KMS-11 (cell line): ENCODE measurements at regions not wholly inside any gene's neighbourhood (a gene's known extent, or its start where the extent isn't known, plus 50 kb on each side); places are given as distances from the start of the nearest gene placed in this dataset.

ENCODE experiments used
- H2AFZ ChIP-seq: fragments of 200-600 bp; sonication (generic); 2 replicates; pipeline ENCODE4 v1.6.1; 2016; ENCODE audit warnings: antibody characterized with exemption, mixed run types, low read depth
- H3K27ac ChIP-seq: fragments of 200-600 bp; sonication (generic); 2 replicates; pipeline ENCODE4 v1.6.1; 2016; ENCODE audit warnings: mild to moderate bottlenecking, mixed run types
- H3K27me3 ChIP-seq: fragments of 200-600 bp; sonication (generic); 2 replicates; pipeline ENCODE4 v1.6.1; 2017; ENCODE audit warnings: mild to moderate bottlenecking, low read depth, mixed run types, moderate library complexity; ENCODE audit not compliant: insufficient read depth
- H3K36me3 ChIP-seq: fragments of 200-600 bp; sonication (generic); 2 replicates; pipeline ENCODE4 v1.6.1; 2017; ENCODE audit warnings: mild to moderate bottlenecking, mixed run types; ENCODE audit not compliant: insufficient read depth
- H3K4me1 ChIP-seq: fragments of 200-600 bp; sonication (generic); 2 replicates; pipeline ENCODE4 v1.6.1; 2016; ENCODE audit warnings: mild to moderate bottlenecking, low read depth, mixed run types; ENCODE audit not compliant: poor library complexity, severe bottlenecking
- H3K4me2 ChIP-seq: fragments of 200-600 bp; sonication (generic); 2 replicates; pipeline ENCODE4 v1.7.0; 2016; ENCODE audit warnings: mild to moderate bottlenecking, mixed run types
- H3K4me3 ChIP-seq: fragments of 200-600 bp; sonication (generic); IDR thresholded peaks from 2 replicates; pipeline ENCODE4 v1.6.1; 2017; ENCODE audit warnings: low read depth, low read length, mixed read lengths; ENCODE audit not compliant: insufficient read depth
- H3K79me2 ChIP-seq: fragments of 200-600 bp; sonication (generic); 2 replicates; pipeline ENCODE4 v1.6.1; 2016; ENCODE audit warnings: low read depth, mixed run types; ENCODE audit not compliant: insufficient read depth
- H3K9ac ChIP-seq: fragments of 200-600 bp; sonication (generic); 2 replicates; pipeline ENCODE4 v1.6.1; 2016; ENCODE audit warnings: mild to moderate bottlenecking, mixed run types
- H4K20me1 ChIP-seq: fragments of 200-600 bp; sonication (generic); 2 replicates; pipeline ENCODE4 v1.6.1; 2016; ENCODE audit warnings: mild to moderate bottlenecking, mixed run types; ENCODE audit not compliant: insufficient read depth
- TF ChIP-seq, protein P1 (sequence below): fragments of 200-600 bp; sonication (generic); conservative IDR thresholded peaks from 2 replicates; pipeline ENCODE4 v1.6.1; 2017; ENCODE audit warnings: low read depth, mild to moderate bottlenecking, antibody characterized with exemption, low read length, moderate library complexity, mixed read lengths

DNA sequence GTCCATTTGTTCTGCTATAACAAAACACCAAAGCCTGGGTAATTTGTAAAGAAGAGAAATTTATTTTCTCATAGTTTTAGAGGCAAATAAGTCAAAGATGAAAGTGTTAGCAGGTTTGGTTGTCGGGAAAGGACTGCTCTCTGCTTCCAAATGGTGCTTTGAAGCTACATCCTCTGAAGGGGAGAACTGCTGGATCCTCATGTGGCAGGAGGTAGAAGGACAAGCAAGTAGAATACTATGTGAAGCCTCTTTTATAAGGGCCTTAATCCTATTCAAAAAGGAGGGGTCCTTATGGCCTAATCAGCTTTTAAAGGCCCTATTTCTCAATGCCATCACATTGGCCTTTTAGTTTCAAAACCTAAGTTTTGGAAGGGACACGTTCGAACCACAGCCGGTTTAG, 826.0 kb upstream of the EPHA7 start:
- Histone ChIP-seq H3K36me3 (no peaks in the 10 kb centered on the region), H3K27ac (no peak overlapping the region), H4K20me1 (no peaks in the 10 kb centered on the region), H2AFZ (no peak overlapping the region), H3K9ac (no peak overlapping the region), H3K4me3 (no peak overlapping the region), H3K79me2 (no peaks in the 10 kb centered on the region), H3K27me3 (no peaks in the 10 kb centered on the region), H3K4me1 (no peaks in the 10 kb centered on the region), H3K4me2 (no peak overlapping the region)
- TF ChIP-seq, protein P1, sequence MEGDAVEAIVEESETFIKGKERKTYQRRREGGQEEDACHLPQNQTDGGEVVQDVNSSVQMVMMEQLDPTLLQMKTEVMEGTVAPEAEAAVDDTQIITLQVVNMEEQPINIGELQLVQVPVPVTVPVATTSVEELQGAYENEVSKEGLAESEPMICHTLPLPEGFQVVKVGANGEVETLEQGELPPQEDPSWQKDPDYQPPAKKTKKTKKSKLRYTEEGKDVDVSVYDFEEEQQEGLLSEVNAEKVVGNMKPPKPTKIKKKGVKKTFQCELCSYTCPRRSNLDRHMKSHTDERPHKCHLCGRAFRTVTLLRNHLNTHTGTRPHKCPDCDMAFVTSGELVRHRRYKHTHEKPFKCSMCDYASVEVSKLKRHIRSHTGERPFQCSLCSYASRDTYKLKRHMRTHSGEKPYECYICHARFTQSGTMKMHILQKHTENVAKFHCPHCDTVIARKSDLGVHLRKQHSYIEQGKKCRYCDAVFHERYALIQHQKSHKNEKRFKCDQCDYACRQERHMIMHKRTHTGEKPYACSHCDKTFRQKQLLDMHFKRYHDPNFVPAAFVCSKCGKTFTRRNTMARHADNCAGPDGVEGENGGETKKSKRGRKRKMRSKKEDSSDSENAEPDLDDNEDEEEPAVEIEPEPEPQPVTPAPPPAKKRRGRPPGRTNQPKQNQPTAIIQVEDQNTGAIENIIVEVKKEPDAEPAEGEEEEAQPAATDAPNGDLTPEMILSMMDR = no peak

DNA sequence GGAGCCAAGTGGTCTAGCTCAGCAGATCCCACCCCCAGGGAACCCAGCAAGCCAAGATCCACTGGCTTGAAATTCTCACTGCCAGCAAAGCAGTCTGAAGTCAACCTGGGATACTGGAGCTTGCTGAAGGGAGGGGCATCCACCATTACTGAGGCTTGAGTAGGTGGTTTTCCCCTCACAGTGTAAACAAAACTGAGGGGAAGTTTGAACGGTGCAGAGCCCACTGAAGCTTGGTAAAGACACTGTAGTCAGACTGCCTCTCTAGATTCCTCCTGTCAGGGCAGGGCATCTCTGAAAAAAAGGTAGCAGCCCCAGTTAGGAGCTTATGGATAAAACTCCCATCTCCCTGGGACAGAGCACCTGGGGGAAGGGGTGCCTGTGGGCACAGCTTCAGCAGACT, 819.5 kb upstream of the EPHA7 start:
- H2AFZ ChIP-seq = no peak overlapping the region
- H3K4me1 ChIP-seq = no peaks in the 10 kb centered on the region
- TF ChIP-seq, protein P1 = no peak
- H3K27ac ChIP-seq = no peak overlapping the region
- H3K4me3 ChIP-seq = no peak overlapping the region
- H4K20me1 ChIP-seq = no peaks in the 10 kb centered on the region
- no peaks in the 10 kb centered on the region for H3K36me3 ChIP-seq
- H3K4me2 ChIP-seq = no peak overlapping the region
- no peak overlapping the region for H3K9ac ChIP-seq
- no peaks in the 10 kb centered on the region for H3K27me3 ChIP-seq
- H3K79me2 ChIP-seq = no peaks in the 10 kb centered on the region

DNA sequence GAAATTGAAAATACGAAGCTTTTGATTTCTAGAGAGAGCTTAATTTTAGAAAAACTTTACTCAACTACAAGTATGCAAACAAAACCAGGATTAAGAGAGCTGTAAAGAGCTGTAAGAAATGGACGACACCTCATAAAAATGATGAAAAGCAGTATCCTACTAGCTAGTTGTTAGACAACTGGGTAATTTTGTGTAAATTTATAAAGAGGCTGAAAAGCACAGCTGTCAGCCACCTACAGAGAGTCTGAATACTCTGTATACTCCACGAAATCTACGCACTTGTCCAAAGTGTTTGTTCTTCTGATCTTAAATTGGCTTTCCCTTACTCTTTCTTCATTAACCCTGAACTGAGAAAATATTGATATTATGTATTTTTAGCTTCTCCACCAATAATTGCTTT, 808.4 kb upstream of the EPHA7 start:
- Histone ChIP-seq H3K4me2 (no peak overlapping the region), H3K36me3 (no peaks in the 10 kb centered on the region), H3K4me1 (no peaks in the 10 kb centered on the region), H2AFZ (no peak overlapping the region), H3K27me3 (no peaks in the 10 kb centered on the region), H3K4me3 (no peak overlapping the region), H3K79me2 (no peaks in the 10 kb centered on the region), H3K27ac (no peak overlapping the region), H3K9ac (no peak overlapping the region), H4K20me1 (no peaks in the 10 kb centered on the region)
- TF ChIP-seq, protein P1 = no peak

DNA sequence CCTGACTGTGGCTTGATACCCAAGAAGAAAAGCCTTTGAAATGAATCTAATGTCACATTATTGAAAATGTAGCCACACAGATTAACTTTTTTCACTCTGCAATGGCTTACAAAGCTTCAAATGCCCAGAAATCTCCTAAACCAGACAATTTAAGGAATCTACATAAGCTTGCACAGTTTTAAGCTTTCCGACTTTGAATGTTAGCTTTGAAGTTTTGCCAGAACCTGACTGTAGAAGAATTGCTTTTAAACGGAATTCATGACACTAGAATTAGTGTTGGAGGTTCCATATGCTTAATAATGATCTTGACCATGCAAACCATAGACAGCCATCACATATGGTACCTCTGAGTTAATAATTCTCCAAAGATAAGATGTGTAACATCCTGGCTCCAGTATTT, 798.5 kb upstream of the EPHA7 start:
- Histone ChIP-seq H3K79me2 (no peaks in the 10 kb centered on the region), H3K27ac (no peak overlapping the region), H3K4me2 (no peak overlapping the region), H3K4me1 (no peaks in the 10 kb centered on the region), H3K36me3 (no peaks in the 10 kb centered on the region), H3K27me3 (no peaks in the 10 kb centered on the region), H3K4me3 (no peak overlapping the region), H3K9ac (no peak overlapping the region), H4K20me1 (no peaks in the 10 kb centered on the region), H2AFZ (no peak overlapping the region)
- TF ChIP-seq, protein P1 = no peak

DNA sequence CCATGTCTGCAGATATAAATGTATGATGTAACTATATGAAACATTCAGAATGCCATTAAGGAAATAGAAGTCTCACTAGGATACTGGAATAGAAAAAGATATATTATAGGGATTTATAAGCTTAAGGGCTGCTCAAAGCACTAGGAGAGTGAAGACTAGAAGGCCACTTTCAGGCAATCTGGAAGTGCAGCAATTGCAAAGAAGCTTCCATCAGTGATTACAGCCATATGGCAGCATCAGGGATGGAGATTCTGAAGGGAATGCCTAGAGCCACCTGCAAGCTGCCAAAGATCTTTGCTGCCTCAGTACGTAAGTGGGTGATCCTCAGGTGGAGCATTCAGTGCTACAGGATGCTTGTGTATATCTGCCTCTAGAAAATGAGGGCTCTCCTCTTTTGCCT, 796.2 kb upstream of the EPHA7 start:
- H3K4me3 ChIP-seq = no peak overlapping the region
- no peaks in the 10 kb centered on the region for H3K4me1 ChIP-seq
- no peak overlapping the region for H2AFZ ChIP-seq
- H3K36me3 ChIP-seq = no peaks in the 10 kb centered on the region
- H3K79me2 ChIP-seq = no peaks in the 10 kb centered on the region
- no peaks in the 10 kb centered on the region for H3K27me3 ChIP-seq
- H3K4me2 ChIP-seq = no peak overlapping the region
- TF ChIP-seq, protein P1 = no peak
- no peaks in the 10 kb centered on the region for H4K20me1 ChIP-seq
- H3K27ac ChIP-seq = no peak overlapping the region
- no peak overlapping the region for H3K9ac ChIP-seq
